ENCODE measurements at regions not wholly inside any gene's neighbourhood (a gene's known extent, or its start where the extent isn't known, plus 50 kb on each side); places are given as distances from the start of the nearest gene placed in this dataset.

DNA sequence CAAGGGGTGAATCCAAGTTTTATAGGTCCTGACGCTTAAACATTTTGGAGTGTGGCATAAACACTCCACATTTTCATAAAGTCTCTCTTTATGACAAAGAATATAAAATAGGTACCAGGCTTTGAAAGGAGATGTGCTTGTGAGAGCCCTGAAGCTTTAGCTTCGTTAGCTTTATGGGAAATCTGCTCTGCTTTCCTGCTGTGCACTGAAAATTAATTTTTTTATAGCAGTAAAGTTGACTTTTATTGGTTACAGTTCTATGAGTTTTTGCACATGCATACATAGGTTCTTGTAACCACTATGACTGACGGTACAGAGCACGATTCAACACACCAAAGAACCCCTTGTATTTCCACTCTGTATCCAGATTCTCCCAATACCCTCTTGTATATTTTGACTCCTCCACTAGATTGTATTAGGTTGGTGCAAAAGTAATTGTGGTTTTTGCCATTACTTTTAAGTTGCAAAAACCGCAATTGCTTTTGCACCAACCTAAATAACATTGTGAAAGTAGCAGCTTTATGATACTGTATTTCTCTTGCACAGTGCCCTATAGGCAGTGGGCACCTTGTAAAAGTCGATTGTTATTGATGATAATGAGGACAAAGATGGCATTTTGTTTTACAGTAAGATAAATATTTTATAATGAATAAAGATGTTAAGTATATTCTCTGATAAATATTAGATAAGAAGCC is 145.2 kb upstream of the AKIRIN2 start:
- DNase-seq, result no peak

GRCh38 chr6:87846434-87846833 is 144.4 kb upstream of the AKIRIN2 start:
- DNase-seq, result peak; percentile 12

GRCh38 chr6:87840324-87840723 is 138.3 kb upstream of the AKIRIN2 start:
- no peak for DNase-seq

- DNase-seq, result no peak
Observed at GRCh38 chr6:87837876-87838275, 135.8 kb upstream of the AKIRIN2 start.

GRCh38 chr6:87837444-87837843 is 135.4 kb upstream of the AKIRIN2 start:
- DNase-seq, result no peak

DNA sequence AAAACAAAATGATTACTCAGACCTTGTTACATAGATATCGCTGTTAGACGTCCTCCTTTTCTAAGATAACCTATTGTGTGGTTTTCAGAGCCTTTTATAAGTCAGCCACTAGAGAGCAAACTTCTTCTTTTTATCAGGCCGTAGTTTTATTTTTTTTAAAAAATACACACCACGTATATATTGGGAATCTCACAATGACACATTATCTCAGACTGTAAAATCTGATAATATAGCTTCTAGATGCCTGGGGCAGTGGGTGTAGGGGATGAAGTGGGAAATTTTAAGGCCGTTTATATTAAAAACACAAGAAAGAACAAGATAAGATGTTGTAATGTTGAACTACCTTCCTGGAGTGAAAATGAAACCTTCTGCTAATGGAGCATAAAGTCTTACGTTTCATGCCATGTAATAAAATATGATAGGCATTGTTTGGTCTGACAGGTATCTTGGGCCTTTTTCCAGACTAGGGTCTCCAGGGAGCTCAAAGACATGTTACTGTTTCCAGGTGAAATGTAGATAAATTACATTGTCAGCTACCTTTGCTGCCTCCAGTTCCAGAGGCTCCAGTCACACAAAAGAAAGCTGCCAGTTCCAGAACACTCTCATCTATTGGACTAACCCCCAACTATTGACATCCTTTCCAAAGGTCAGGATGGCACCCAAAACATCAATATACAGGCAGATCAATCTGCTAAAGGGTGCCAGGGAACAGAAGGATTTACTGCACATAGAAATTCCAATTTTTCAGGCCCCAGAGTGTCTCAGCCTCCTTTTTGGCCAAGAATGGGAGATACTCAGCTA is 130.2 kb upstream of the AKIRIN2 start:
- peak; percentile 97 for DNase-seq

DNA sequence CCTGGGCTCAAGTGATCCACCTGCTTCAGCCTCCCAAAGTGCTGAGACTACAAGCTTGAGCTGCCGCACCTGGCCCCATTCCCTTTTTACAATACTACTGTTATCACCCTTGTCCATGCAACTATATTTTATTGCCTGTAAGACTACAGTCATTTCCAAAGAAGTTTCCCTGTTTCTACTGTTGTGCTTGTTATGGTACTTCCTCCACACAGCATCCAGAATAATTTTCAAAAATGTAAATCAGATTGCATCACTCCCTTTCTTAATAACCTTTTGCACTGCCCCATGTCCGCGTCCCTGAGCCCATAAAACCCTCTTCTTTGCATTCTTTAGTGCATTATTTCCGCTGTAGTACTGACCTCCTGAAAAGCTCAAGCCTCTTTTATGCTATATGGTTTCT is 128.9 kb upstream of the AKIRIN2 start:
- DNase-seq, result peak; percentile 9

DNA sequence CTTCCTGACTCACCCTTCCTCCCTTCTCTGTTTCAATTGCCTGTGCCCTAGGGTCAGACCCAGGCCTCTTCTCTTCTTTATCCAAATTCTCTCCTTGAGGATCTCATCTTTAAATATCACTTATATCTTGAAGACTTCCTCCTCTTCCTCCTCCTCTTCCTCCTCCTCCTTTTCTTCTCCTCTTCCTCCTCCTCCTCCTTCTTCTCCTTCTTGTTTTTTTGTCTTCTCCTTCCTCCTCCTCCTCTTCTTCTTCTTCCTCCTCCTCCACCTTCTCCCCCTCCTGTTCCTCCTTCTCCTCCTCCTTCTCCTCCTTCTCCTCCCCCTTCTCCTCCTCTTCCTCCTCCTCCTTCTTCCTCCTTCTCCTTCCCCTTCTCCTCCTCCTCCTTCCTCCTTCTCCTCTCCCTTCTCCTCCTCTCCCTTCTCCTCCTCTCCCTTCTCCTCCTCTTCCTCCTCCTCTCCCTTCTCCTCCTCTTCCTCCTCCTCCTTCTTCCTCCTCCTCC is 127.6 kb upstream of the AKIRIN2 start:
- no peak for DNase-seq

- DNase-seq, result no peak
Observed at GRCh38 chr6:87828044-87828443, 126.0 kb upstream of the AKIRIN2 start.

DNA sequence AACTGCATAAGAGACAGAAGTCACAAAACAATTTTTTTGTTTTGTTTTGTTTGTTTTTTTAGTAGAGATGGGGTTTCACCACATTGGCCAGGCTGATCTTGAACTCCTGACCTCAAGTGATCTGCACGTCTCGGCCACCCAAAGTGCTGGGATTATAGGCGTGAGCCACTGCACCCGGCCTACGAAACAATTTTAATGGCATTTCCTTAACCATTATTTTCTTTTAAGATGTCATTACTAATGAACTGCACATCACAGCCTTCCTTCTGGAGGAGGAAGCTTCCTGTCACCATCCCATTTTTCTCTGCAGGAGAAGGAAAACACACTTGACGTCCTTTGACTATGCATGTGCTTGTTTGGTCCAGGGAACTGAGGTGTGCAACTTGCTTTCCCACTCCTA is 125.3 kb upstream of the AKIRIN2 start:
- DNase-seq, result no peak

DNA sequence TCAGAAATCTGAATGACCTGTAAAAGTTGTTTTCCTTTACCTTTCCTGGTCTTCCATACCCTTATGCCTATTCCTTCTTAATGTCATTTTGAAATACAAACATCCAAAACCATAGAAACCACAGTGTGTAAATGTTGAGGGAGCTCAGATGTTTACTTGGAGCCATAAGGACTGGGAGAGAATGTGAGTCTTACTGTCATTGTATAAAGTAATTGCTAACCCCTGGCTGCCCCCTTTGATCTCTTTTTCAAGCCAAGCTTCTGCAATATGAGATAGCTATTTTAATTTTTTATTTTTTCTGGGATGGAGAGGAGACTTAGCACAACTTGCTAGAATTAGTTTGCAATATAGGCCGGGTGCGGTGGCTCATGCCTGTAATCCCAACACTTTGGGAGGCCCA is 124.4 kb upstream of the AKIRIN2 start:
- DNase-seq, result peak; percentile 24

- no peak for DNase-seq
Observed at GRCh38 chr6:87825821-87826221, 123.8 kb upstream of the AKIRIN2 start.

DNA sequence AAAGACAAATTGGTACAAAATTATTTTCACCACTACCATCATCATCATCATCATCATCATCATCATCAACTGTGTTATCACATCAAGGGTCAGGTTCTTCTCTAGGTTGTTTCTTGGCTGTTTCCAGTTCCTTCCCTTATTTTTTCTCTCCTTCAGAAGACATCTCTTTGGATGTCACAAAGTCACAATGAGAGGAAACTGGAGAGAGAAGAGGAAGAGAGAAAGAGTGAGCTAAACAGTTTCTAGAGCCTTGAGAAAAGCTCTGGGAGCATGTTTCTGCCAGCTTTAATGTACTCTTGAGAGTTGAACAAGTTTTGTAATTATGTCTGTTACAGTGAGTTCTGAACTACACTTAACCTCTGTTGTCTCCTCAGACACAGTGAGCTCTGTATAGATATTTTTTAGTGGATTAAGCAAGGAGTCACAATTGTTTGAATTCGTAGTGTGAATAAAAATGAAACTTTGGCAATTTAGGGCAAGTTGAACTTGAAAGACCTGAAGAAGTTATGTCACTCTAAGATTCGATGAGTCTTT is 123.0 kb upstream of the AKIRIN2 start:
- DNase-seq, result no peak

DNA sequence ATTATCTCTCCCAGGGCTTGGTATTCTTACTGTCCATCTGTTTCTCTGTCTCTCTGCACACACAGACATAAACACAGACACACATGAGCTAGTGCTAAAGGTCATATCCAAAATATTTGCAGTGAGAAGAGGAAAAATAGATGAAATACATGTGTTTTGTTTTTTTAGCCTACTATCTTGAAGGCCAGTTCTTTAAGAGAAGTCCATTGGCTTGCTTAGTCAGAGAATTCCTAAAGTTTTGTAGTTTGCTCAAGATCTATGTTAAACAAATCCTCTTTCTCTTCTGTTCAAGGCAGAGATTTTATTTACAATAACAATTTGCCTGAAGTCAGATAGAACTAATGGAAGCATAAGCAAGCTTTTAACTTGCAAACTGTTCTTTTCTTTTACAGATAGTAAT is 120.0 kb upstream of the AKIRIN2 start:
- DNase-seq, result no peak

DNA sequence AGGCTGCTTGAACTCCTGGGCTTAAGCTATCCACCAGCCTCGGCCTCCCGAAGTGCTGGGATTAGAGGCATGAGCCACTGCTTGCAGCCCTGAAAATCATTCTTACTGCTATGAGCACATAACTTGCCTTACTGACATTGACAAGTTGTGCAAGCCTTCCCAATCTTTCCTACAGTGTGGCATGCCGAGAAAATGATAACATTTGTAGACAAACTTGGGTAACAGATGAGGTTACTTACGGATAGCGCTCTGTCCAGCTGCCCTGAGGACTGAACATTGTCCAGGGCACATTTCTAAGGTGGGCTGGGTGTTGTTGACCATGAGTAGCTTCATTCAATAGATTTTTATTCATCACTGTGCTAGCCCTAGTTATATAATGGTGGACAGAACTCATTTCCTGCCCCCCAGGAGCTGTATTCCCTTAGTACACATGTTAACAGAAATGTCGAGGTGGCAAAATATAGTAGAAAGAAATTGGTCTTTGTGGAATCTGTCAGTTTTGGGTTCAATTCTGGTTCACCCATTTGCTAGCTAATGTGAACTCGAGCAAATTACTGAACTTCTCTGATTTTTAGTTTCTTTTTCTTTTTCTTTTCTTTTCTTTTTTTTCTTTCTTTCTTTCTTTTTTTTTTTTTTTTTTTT is 118.4 kb upstream of the AKIRIN2 start:
- no peak for DNase-seq

- no peak for DNase-seq
Observed at GRCh38 chr6:87817183-87817582, 115.2 kb upstream of the AKIRIN2 start.

DNA sequence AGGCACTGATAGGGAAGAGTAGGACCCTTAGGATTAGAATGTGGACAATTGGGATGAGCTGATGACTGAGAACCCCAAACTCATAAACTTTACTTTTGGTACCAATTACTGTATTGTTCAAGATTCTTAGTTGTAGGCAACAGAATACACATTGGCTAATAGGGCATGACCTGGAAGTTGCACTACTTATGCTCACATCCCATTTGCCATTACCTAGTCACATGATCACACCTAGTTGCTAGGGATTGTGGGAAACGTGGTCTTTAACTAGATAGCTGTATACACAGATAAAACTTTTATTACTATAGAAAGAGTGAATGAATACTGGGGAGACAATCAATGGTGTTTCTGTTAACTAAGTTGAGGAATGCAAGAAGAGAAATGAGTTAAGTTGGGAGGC is 113.4 kb upstream of the AKIRIN2 start:
- no peak for DNase-seq

DNA sequence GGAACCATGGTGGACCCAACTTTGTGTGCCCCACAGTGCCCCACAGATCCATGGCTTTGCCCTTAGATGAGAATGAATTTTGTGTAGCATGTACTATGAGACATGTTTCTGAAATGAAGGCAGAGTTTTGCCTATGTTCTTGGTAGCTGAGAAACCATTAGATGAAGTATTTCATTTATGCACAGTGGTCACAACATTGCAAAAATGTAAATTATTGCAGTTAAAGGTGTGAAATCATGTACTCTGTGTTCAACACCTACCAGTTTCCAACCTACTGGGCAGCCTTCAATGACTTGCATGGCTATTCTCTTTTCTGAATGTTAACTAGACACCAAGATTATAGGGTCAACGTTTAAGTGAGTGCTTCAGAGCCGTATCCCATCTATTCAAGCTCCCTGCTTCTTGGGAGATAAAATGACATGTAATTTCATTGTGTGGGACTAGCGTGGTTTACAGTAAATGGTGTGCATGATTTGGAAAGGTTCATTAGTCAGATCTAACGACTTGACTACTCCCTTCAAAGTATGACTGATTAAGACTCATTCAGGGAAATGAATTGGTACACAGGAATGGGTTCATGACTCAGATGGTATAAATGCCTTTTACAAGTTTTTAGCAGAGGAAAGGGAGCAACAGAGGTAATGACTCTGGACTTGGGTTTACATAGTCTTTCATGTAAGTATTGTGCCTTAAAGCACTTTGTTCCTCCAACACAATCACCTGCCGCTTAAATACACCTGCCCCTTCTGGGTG is 106.1 kb upstream of the AKIRIN2 start:
- peak; percentile 87 for DNase-seq

DNA sequence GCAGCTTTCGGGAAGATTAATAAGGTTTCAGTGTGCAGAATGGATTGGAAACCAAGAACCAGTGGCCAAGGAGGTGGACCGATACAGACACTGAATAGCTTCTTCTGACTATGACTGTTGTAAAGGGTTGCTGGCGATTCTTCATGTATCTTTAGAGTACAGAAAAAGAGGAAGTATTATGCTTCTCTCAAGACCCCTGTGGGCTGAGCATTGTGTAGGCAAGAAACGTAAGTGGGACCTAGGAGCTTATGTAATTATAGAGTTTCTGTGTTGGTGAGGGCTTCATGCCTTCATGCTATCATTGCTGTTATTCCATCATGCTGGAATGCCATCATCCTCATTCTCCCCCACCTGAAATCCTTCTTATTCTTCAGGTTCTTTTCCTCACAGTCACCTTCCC is 105.4 kb upstream of the AKIRIN2 start:
- peak; percentile 15 for DNase-seq

DNA sequence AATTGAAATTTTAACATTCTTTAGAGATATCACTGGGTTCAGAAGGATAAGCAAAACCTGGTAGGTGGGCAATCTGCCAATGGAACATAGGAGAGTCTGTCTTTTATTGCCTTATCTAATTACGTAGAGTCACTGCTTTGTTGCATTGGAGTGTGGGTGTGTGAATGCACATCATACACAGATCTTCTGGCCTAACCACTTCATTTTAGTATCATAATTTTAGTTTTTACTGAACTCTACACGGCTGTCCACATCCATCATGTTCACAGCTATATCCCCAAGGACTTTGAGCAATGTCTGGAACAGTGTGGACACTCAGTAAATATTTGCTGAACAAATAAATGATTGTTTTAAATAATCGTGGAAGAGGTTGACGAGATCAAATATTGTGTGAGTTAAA is 104.6 kb upstream of the AKIRIN2 start:
- DNase-seq, result peak; percentile 89

DNA sequence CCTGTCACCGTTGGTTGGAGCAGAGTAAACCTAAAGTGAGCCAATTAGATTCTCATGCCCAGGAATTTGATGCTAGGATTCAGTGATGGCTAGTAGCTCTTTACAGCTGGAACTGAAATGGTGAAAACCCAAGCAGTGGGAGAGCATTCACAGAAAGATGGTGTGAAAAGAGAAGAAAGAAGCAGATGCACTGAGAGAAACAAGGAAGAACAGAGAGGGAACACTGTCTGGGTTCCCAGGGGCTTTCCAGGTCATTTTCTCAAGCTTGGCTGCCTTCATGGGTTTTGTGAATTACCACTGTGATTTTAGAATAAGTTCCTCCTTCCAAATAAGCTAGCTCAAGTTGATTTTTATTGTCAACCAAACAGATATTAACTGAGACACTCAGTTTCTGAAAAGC is 104.1 kb upstream of the AKIRIN2 start:
- no peak for DNase-seq

- DNase-seq, result no peak
Observed at GRCh38 chr6:87803791-87804190, 101.8 kb upstream of the AKIRIN2 start.

DNA sequence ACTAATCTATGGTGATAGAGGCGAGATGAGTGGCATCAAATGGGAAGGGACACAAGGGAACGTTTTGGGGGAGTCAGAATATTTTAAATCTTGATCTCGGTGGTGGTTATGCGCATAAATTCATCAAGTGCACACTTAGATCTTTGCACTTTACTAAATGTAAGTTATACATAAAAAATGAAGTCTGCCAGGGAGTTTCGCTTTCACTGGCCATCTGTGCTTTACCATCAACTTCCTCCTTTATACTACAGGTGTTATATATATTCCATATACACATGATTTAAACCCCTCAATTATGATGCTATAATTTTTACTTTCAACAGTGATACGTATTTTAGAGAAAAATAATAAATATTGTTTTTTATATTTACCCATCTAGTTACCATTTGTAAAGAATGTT is 97.6 kb upstream of the AKIRIN2 start:
- no peak for DNase-seq

Data from NCI-H69 (cell line).